H1 (cell line): ENCODE measurements at regions not wholly inside any gene's neighbourhood (a gene's known extent, or its start where the extent isn't known, plus 50 kb on each side); places are given as distances from the start of the nearest gene placed in this dataset.

Experiments used
- CTCF ChIA-PET: fragments of 300-600 bp; sonication (Branson Sonifier 250); formaldehyde crosslinking; loops from one replicate; lab custom pipeline; 2021; ENCODE audit not compliant: partially characterized antibody; lab: Charles Lee
- POLR2A ChIA-PET: fragments of 300-600 bp; sonication (Branson Sonifier 250); formaldehyde crosslinking; loops from one replicate; lab custom pipeline; 2021; ENCODE audit warnings: inconsistent platforms; ENCODE audit not compliant: partially characterized antibody; lab: Charles Lee
- DNase-seq, 2 experiments: peaks; one replicate each; pipeline versions ENCODE4 v3.0.0 to v3.0.0-alpha.2; 2010 to 2022; ENCODE audit warnings: low spot score in 2 of 2, low read depth in 1 of 2, mixed read lengths in 1 of 2
- FAIRE-seq: peaks from 2 replicates; lab custom pipeline; 2011; peaks lifted over from hg19 to GRCh38; lab: Jason Lieb, UNC
- H2AFZ ChIP-seq: 2 replicates; pipeline ENCODE4 v1.8.1; 2012; ENCODE audit warnings: low read length, inconsistent platforms
- H2AK5ac ChIP-seq: 2 replicates; pipeline ENCODE4 v1.6.1; 2013; ENCODE audit warnings: low read depth, low read length
- H2BK120ac ChIP-seq: replicated peaks from 2 replicates; pipeline ENCODE3; 2013; ENCODE audit warnings: low read depth, low read length, inconsistent platforms
- H2BK12ac ChIP-seq: 2 replicates; pipeline ENCODE4 v1.6.1; 2013; ENCODE audit warnings: low read depth, low read length
- H2BK15ac ChIP-seq: 2 replicates; pipeline ENCODE4 v1.6.1; 2013; ENCODE audit warnings: low read length
- H2BK20ac ChIP-seq: 2 replicates; pipeline ENCODE4 v1.6.1; 2013; ENCODE audit warnings: low read length
- H2BK5ac ChIP-seq: 2 replicates; pipeline ENCODE4 v1.6.1; 2013; ENCODE audit warnings: low read depth, low read length
- H3K14ac ChIP-seq: 2 replicates; pipeline ENCODE4 v1.6.1; 2013; ENCODE audit warnings: inconsistent platforms; ENCODE audit not compliant: insufficient read length
- H3K18ac ChIP-seq: 2 replicates; pipeline ENCODE4 v1.6.1; 2013; ENCODE audit warnings: low read length; ENCODE audit errors: extremely low read depth
- H3K23ac ChIP-seq: 2 replicates; pipeline ENCODE4 v1.6.1; 2013; ENCODE audit warnings: inconsistent platforms; ENCODE audit not compliant: insufficient read length
- H3K23me2 ChIP-seq: 2 replicates; pipeline ENCODE4 v1.6.1; 2013; ENCODE audit warnings: low read depth, low read length
- H3K27ac ChIP-seq: 2 replicates; pipeline ENCODE4 v1.6.1; 2011; ENCODE audit warnings: low read depth, low read length, inconsistent platforms
- H3K27me3 ChIP-seq, 4 experiments: replicated peaks in 1 of 4; 1 replicate in 1 of 4; 2 replicates in 3 of 4; pipeline versions ENCODE4 v1.6.1 to v1.8.1; 2011 to 2013; ENCODE audit warnings: low read length in 3 of 4, mild to moderate bottlenecking in 3 of 4, inconsistent platforms in 2 of 4, mixed read lengths in 2 of 4, moderate library complexity in 1 of 4; ENCODE audit not compliant: control insufficient read depth in 3 of 4, insufficient read depth in 3 of 4; ENCODE audit errors: extremely low read depth in 1 of 4
- H3K36me3 ChIP-seq, 4 experiments: 2 replicates each; pipeline versions ENCODE4 v1.6.1 to v1.8.1; 2011 to 2013; ENCODE audit warnings: mild to moderate bottlenecking in 4 of 4, low read length in 3 of 4, moderate library complexity in 2 of 4, control low read depth in 1 of 4, inconsistent platforms in 1 of 4; ENCODE audit not compliant: insufficient read depth in 4 of 4, control insufficient read depth in 2 of 4
- H3K4ac ChIP-seq: replicated peaks from 2 replicates; pipeline ENCODE3; 2013; ENCODE audit warnings: low read length, low read depth, mixed read lengths, inconsistent platforms; ENCODE audit not compliant: insufficient read length
- H3K4me1 ChIP-seq, 4 experiments: replicated peaks in 1 of 4; 1 replicate in 1 of 4; 2 replicates in 3 of 4; pipeline versions ENCODE4 v1.6.1 to v1.8.1; 2011 to 2013; ENCODE audit warnings: low read length in 3 of 4, inconsistent platforms in 2 of 4, mixed read lengths in 1 of 4; ENCODE audit not compliant: insufficient read depth in 4 of 4, control insufficient read depth in 3 of 4
- H3K4me2 ChIP-seq, 2 experiments: 2 replicates each; pipeline versions ENCODE4 v1.6.1 to v1.8.1; 2011 to 2013; ENCODE audit warnings: low read depth in 2 of 2, low read length in 2 of 2, control low read depth in 1 of 2, inconsistent platforms in 1 of 2, mild to moderate bottlenecking in 1 of 2; ENCODE audit not compliant: insufficient read depth in 1 of 2
- H3K4me3 ChIP-seq, 4 experiments: fragments of 200-600, 300-600 bp in 1 of 4; sonication (generic), shearing (Covaris generic), sonication (Bioruptor Twin) in 1 of 4; 2 replicates each; pipeline versions ENCODE4 v1.5.1 to v1.8.1; 2011 to 2016; ENCODE audit warnings: low read length in 4 of 4, low read depth in 3 of 4, control low read depth in 2 of 4, inconsistent platforms in 2 of 4, mild to moderate bottlenecking in 2 of 4, mixed read lengths in 1 of 4, moderate library complexity in 1 of 4; ENCODE audit not compliant: insufficient read depth in 2 of 4; ENCODE audit errors: extremely low read depth in 1 of 4
- H3K56ac ChIP-seq: replicated peaks from 2 replicates; pipeline ENCODE3; 2013; ENCODE audit warnings: low read depth, mild to moderate bottlenecking, mixed read lengths, low read length, inconsistent platforms; ENCODE audit not compliant: insufficient read length
- H3K79me1 ChIP-seq: 2 replicates; pipeline ENCODE4 v1.6.1; 2013; ENCODE audit warnings: low read depth, low read length, control low read depth
- H3K79me2 ChIP-seq, 2 experiments: 2 replicates each; pipeline versions ENCODE4 v1.6.1 to v1.8.1; 2012 to 2013; ENCODE audit warnings: low read length in 2 of 2, mild to moderate bottlenecking in 2 of 2, inconsistent platforms in 1 of 2; ENCODE audit not compliant: insufficient read depth in 2 of 2, control insufficient read depth in 1 of 2
- H3K9ac ChIP-seq, 4 experiments: replicated peaks in 1 of 4; 1 replicate in 1 of 4; 2 replicates in 3 of 4; pipeline versions ENCODE4 v1.6.1 to v1.8.1; 2011 to 2013; ENCODE audit warnings: low read depth in 3 of 4, low read length in 3 of 4, control low read depth in 2 of 4, mild to moderate bottlenecking in 2 of 4, moderate library complexity in 2 of 4, inconsistent platforms in 1 of 4; ENCODE audit errors: extremely low read depth in 1 of 4
- H3K9me3 ChIP-seq, 2 experiments: 2 replicates each; pipeline versions ENCODE4 v1.6.1 to v1.8.1; 2012 to 2013; ENCODE audit warnings: mild to moderate bottlenecking in 2 of 2, moderate library complexity in 2 of 2, control low read depth in 1 of 2, inconsistent platforms in 1 of 2, low read depth in 1 of 2, low read length in 1 of 2, mixed read lengths in 1 of 2; ENCODE audit not compliant: insufficient read depth in 2 of 2
- H4K20me1 ChIP-seq, 2 experiments: replicated peaks in 1 of 2; 2 replicates each; pipeline versions ENCODE3 to v1.8.1; 2011 to 2013; ENCODE audit warnings: inconsistent platforms in 2 of 2, low read length in 2 of 2, mild to moderate bottlenecking in 1 of 2; ENCODE audit not compliant: insufficient read depth in 2 of 2, control insufficient read depth in 1 of 2
- H4K5ac ChIP-seq: 2 replicates; pipeline ENCODE4 v1.6.1; 2013; ENCODE audit warnings: low read length, low read depth, mixed read lengths, inconsistent platforms; ENCODE audit not compliant: insufficient read length
- H4K8ac ChIP-seq: 2 replicates; pipeline ENCODE4 v1.8.0; 2013; ENCODE audit warnings: mild to moderate bottlenecking, moderate library complexity, low read length, inconsistent platforms; ENCODE audit not compliant: insufficient read depth; ENCODE audit errors: extremely low read depth
- H4K91ac ChIP-seq: replicated peaks from 2 replicates; pipeline ENCODE3; 2013; ENCODE audit warnings: low read length, mixed read lengths, inconsistent platforms; ENCODE audit not compliant: insufficient read length
- CBX8 ChIP-seq: fragments of 300-800, 300-1000 bp; sonication (generic); IDR thresholded peaks from 2 replicates; pipeline ENCODE4 v1.7.1; 2016; ENCODE audit warnings: low read depth, low read length, borderline replicate concordance
- HDAC2 ChIP-seq, 2 experiments: fragments of 300-600 bp in 1 of 2; sonication (generic) in 1 of 2; IDR thresholded peaks; 2 replicates each; pipeline ENCODE4 v1.6.1; 2011 to 2012; ENCODE audit warnings: low read depth in 2 of 2, low read length in 2 of 2, mild to moderate bottlenecking in 2 of 2, moderate library complexity in 2 of 2, borderline replicate concordance in 1 of 2, inconsistent platforms in 1 of 2
- PHF8 ChIP-seq: fragments of 200-600 bp; sonication (generic); conservative IDR thresholded peaks from 2 replicates; pipeline ENCODE4 v1.7.1; 2012; ENCODE audit warnings: low read depth, mild to moderate bottlenecking, inconsistent platforms, low read length, moderate library complexity
- SAP30 ChIP-seq: fragments of 300-600 bp; sonication (generic); IDR thresholded peaks from 2 replicates; pipeline ENCODE4 v1.7.1; 2012; ENCODE audit warnings: low read length, moderate library complexity, mild to moderate bottlenecking, inconsistent platforms; ENCODE audit not compliant: insufficient read depth, insufficient replicate concordance
- SRF ChIP-seq: IDR thresholded peaks from 2 replicates; pipeline ENCODE4 v1.6.1; 2011; ENCODE audit warnings: mild to moderate bottlenecking, low read depth, low read length, moderate library complexity
- ZNF274 ChIP-seq: IDR thresholded peaks from 2 replicates; pipeline ENCODE4 v1.7.0; 2012; ENCODE audit warnings: low read length, borderline replicate concordance; ENCODE audit errors: extremely low read depth
- TF ChIP-seq, protein P1 (sequence below): IDR thresholded peaks from 2 replicates; pipeline ENCODE4 v1.6.1; 2011; ENCODE audit warnings: low read length, improper control_type of control experiment
- TF ChIP-seq, protein P2 (sequence below): IDR thresholded peaks from 2 replicates; pipeline ENCODE4 v1.6.1; 2011; ENCODE audit warnings: low read depth, mild to moderate bottlenecking, low read length; ENCODE audit not compliant: insufficient read depth

DNA sequence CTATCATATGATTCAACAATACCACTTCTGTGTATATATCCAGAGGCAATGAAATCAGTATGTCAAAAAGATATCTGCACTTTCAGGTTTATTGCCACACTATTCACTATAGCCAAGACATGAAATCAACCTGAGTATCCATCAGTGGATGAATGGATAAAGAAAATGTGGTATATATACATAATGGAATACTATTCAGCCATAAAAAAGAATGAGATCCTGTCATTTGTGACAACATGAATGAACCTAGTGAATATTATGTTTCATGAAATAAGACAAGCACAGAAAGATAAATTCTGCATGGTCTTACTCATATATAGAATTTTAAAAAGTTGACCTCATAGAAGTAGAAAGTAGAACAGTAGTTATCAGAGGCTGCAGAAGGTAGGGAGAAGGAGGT, 281.1 kb downstream of the BAMBI start:
- no peak overlapping the region for H3K27ac ChIP-seq
- H3K36me3 ChIP-seq, result no peaks in the 10 kb centered on the region
- H3K79me2 ChIP-seq, result no peaks in the 10 kb centered on the region
- no peak overlapping the region for H3K14ac ChIP-seq
- H3K18ac ChIP-seq, result no peak overlapping the region
- no peak overlapping the region for H3K56ac ChIP-seq
- H4K8ac ChIP-seq, result no peak overlapping the region
- POLR2A ChIA-PET, result no interaction called here
- H2BK5ac ChIP-seq, result no peak overlapping the region
- no peak overlapping the region for H3K4ac ChIP-seq
- H4K91ac ChIP-seq, result no peak overlapping the region
- H2BK20ac ChIP-seq, result no peak overlapping the region
- no peak overlapping the region for H3K9ac ChIP-seq
- no peak overlapping the region for H2BK12ac ChIP-seq
- H2AFZ ChIP-seq, result no peak overlapping the region
- H3K23ac ChIP-seq, result no peak overlapping the region
- TF ChIP-seq PHF8, result no peak
- TF ChIP-seq, protein P1, sequence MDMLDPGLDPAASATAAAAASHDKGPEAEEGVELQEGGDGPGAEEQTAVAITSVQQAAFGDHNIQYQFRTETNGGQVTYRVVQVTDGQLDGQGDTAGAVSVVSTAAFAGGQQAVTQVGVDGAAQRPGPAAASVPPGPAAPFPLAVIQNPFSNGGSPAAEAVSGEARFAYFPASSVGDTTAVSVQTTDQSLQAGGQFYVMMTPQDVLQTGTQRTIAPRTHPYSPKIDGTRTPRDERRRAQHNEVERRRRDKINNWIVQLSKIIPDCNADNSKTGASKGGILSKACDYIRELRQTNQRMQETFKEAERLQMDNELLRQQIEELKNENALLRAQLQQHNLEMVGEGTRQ, result no peak
- TF ChIP-seq SRF, result no peak
- no peak for TF ChIP-seq ZNF274
- TF ChIP-seq CBX8, result no peak
- TF ChIP-seq, protein P2, sequence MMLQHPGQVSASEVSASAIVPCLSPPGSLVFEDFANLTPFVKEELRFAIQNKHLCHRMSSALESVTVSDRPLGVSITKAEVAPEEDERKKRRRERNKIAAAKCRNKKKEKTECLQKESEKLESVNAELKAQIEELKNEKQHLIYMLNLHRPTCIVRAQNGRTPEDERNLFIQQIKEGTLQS, result no peak
- TF ChIP-seq SAP30, result no peak
- no peak for TF ChIP-seq HDAC2 (IDR thresholded peaks at IDR 0.05; ENCODE audit: borderline replicate concordance in 1 of 2, low read depth in 2 of 2, low read length in 2 of 2)
- TF ChIP-seq, all 59 proteins: peak for 0
- CTCF ChIA-PET, result no interaction called here
- Histone ChIP-seq H3K9me3 (no peaks in the 10 kb centered on the region), H3K4me1 (no peaks in the 10 kb centered on the region), H3K79me1 (no peaks in the 10 kb centered on the region), H4K5ac (no peak overlapping the region), H3K4me3 (no peak overlapping the region), H3K27me3 (no peaks in the 10 kb centered on the region), H3K4me2 (no peak overlapping the region), H2AK5ac (no peak overlapping the region), H2BK120ac (no peak overlapping the region), H2BK15ac (no peak overlapping the region), H4K20me1 (no peaks in the 10 kb centered on the region), H3K23me2 (no peaks in the 10 kb centered on the region)
- DNase-seq (no peak), FAIRE-seq (no peak)
